Heart left ventricle (tissue), 16 donors: ENCODE measurements at regions not wholly inside any gene's neighbourhood (a gene's known extent, or its start where the extent isn't known, plus 50 kb on each side); places are given as distances from the start of the nearest gene placed in this dataset.
A peak's percentile ranks its signal among the peaks of the same experiment; 100 is the strongest.
"Not testable (repeated sequence)": the region's sequence is repeated elsewhere in the genome, so short reads cannot be mapped to it uniquely, and the experiment has no call there.

Source experiments
- ATAC-seq, 4 donors: fragments of 200-7000 bp; cut with Tn5 transposase; one replicate each; pipeline ENCODE4 v1.9.1; 2020 to 2022; ENCODE audit warnings: moderate library complexity in 4 of 4, mild to moderate bottlenecking in 3 of 4, moderate number of reproducible peaks in 1 of 4
- DNase-seq, 5 donors: peaks; one replicate each; pipeline ENCODE4 v3.0.0-alpha.2; 2020
- H3K27ac ChIP-seq, 12 donors: fragments of 200-600 bp; sonication (generic) in 4 of 12; one replicate each; pipeline versions ENCODE4 v1.5.0 to v1.8.0; 2016 to 2022; ENCODE audit warnings: mild to moderate bottlenecking in 2 of 12
- H3K27me3 ChIP-seq, 9 donors: fragments of 200-600 bp; sonication (generic) in 2 of 9; one replicate each; pipeline versions ENCODE4 v1.5.1 to v1.8.0; 2016 to 2022; ENCODE audit warnings: mild to moderate bottlenecking in 3 of 9
- H3K36me3 ChIP-seq, 9 donors: fragments of 200-600 bp; sonication (generic) in 2 of 9; one replicate each; pipeline versions ENCODE4 v1.5.0 to v1.8.0; 2018 to 2022; ENCODE audit warnings: mild to moderate bottlenecking in 2 of 9
- H3K4me1 ChIP-seq, 12 donors: fragments of 200-600 bp; sonication (generic) in 4 of 12; one replicate each; pipeline versions ENCODE4 v1.5.0 to v1.8.0; 2016 to 2022; ENCODE audit warnings: mild to moderate bottlenecking in 3 of 12
- H3K4me3 ChIP-seq, 12 donors: fragments of 200-600 bp; sonication (generic) in 4 of 12; one replicate each; pipeline versions ENCODE4 v1.5.0 to v1.8.0; 2017 to 2022; ENCODE audit warnings: mild to moderate bottlenecking in 9 of 12, moderate library complexity in 4 of 12
- H3K9me3 ChIP-seq, 12 donors: fragments of 200-600 bp; sonication (generic) in 4 of 12; one replicate each; pipeline versions ENCODE4 v1.5.0 to v1.8.0; 2016 to 2022; ENCODE audit warnings: mild to moderate bottlenecking in 1 of 12
- CTCF ChIP-seq, 12 donors: fragments of 200-600 bp; sonication (generic) in 4 of 12; IDR thresholded peaks; one replicate each; pipeline versions ENCODE4 v1.5.0 to v1.8.0; 2018 to 2022; ENCODE audit warnings: antibody characterized with exemption in 12 of 12, mild to moderate bottlenecking in 5 of 12
- POLR2A ChIP-seq, 2 donors: fragments of 450-650 bp; IDR thresholded peaks; one replicate each; pipeline ENCODE4 v1.6.1; 2017; ENCODE audit warnings: antibody characterized with exemption in 2 of 2, mild to moderate bottlenecking in 2 of 2, moderate library complexity in 2 of 2
- WGBS, 4 donors: extraction: QIAGEN DNeasy Blood & Tissue Kit in 2 of 4; methylation state at CpG; one replicate each; pipeline versions ENCODE4 v1.1.5 to v1.1.7; 2013 to 2018; 5-methylcytosine and 5-hydroxymethylcytosine counted together
- intact Hi-C, 10 donors: fragments of 100-400 bp; cut with DNase I; formaldehyde crosslinking; loops; one replicate each; pipeline versions ENCODE4 v1.11.1 to v1.14.2; 2022
- donor health status: ischemic (EF 13 %, LVEDD 7.1; RV severe dilation, severe dysfunction).
- donor health status: healthy with polysubstance abuse.
- donor health status: DM: no; HTN: yes; CAD: no.
- donor health status: DM: no; HTN: no; CAD: no.
- donor health status: ischemic (EF 25% LVEDD 6.9; RV normal size, moderate dysfunction).
- donor health status: ischemic (EF 25% LVEDD 5.7; RV mildly dilated, moderate dysfunction).
- donor health status: healthy.
- donor health status: DM: yes; HTN: yes; CAD: no.
- donor health status: ischemic (EF 35%, LVEDD 5.7; RV mildly dilated, moderate dysfunction).
- donor health status: nonischemic (EF 11% LVEDD 7.7; RV severe dilation, severe dysfunction).
- donor health status: DM: yes; HTN: yes; CAD: no.
- donor health status: PGD.
- donor health status: ischemic (EF 29% LVEDD 5.4; RV normal size, mild dysfunction).
- donor health status: nonischemic (EF 23%, LVEDD 6.1; RV moderate dilation, normal function).

- no peak for TF ChIP-seq POLR2A (IDR thresholded peaks at IDR 0.05)
- TF ChIP-seq CTCF (IDR thresholded peaks at IDR 0.05): peak in 10 of 12 donors; percentile 16 to 57 (median 42)
- DNase-seq: no peak
- Histone ChIP-seq H3K4me1 (no peaks in the 10 kb centered on the region), H3K27ac (no peak overlapping the region), H3K36me3 (no peaks in the 10 kb centered on the region), H3K27me3 (no peaks in the 10 kb centered on the region), H3K4me3 (no peak overlapping the region), H3K9me3 (peaks cover 0 to 1% (median 0%) of the 10 kb centered on the region in 12 donors)
- intact Hi-C loops: loop anchor here in 7 of 10 donors (5.0 to 10.0 kb wide), 6 partner anchors 362 to 788 kb away; no protein-coding TSS in a partner anchor
- WGBS, 4 donors: 8 to 13% (median 10%) methylated on average over 2 of the region's 2 CpGs
- ATAC-seq: peak in 1 of 4 donors; percentile 36
These were observed 462.5 kb upstream of the FSHR start for GRCh38 chr2:49616800-49617199.

GRCh38 chr2:49611796-49612195 lies 457.5 kb upstream of the FSHR start:
- DNase-seq, H3K9me3 ChIP-seq, H3K36me3 ChIP-seq, H3K4me1 ChIP-seq, ATAC-seq, H3K4me3 ChIP-seq, H3K27ac ChIP-seq, H3K27me3 ChIP-seq: not testable (repeated sequence)
- intact Hi-C loops: loop anchor here in 3 of 10 donors (10.0 kb wide), 4 partner anchors 357 to 793 kb away; no protein-coding TSS in a partner anchor
- WGBS, 4 donors: 75 to 87% (median 80%) methylated on average over 5 of the region's 5 CpGs

- Histone ChIP-seq H3K9me3 (no peaks in the 10 kb centered on the region), H3K4me1 (peaks cover 0 to 5% (median 0%) of the 10 kb centered on the region in 12 donors), H3K4me3 (no peak overlapping the region), H3K27me3 (no peaks in the 10 kb centered on the region), H3K36me3 (no peaks in the 10 kb centered on the region), H3K27ac (no peak overlapping the region)
- ATAC-seq (no peak), DNase-seq (no peak)
- intact Hi-C loops: no loop called here
- WGBS, 4 donors: 84 to 91% (median 86%) methylated on average over 3 of the region's 3 CpGs
- TF ChIP-seq POLR2A (IDR thresholded peaks at IDR 0.05) (no peak), CTCF (IDR thresholded peaks at IDR 0.05) (no peak)
These were observed 446.2 kb upstream of the FSHR start for GRCh38 chr2:49600524-49600923.

- peak overlapping the region in 2 of 12 donors; percentile 26 to 32 for H3K27ac ChIP-seq
- H3K4me3 ChIP-seq: no peak overlapping the region
- peaks cover 0 to 5% (median 0%) of the 10 kb centered on the region in 12 donors for H3K4me1 ChIP-seq
- WGBS, 4 donors: 10 to 15% (median 11%) methylated on average over 1 of the region's 1 CpG
- intact Hi-C loops: no loop called here
- peak; percentile 80 to 91 (median 90) for ATAC-seq
- H3K27me3 ChIP-seq: no peaks in the 10 kb centered on the region
- peaks cover 0 to 4% (median 0%) of the 10 kb centered on the region in 12 donors for H3K9me3 ChIP-seq
- TF ChIP-seq CTCF (IDR thresholded peaks at IDR 0.05) (no peak), POLR2A (IDR thresholded peaks at IDR 0.05) (no peak)
- DNase-seq: no peak
- no peaks in the 10 kb centered on the region for H3K36me3 ChIP-seq
These were observed 443.9 kb upstream of the FSHR start for GRCh38 chr2:49598231-49598630.

GRCh38 chr2:49585921-49586320 lies 431.6 kb upstream of the FSHR start:
- Histone ChIP-seq H3K36me3 (no peaks in the 10 kb centered on the region), H3K27ac (no peak overlapping the region), H3K27me3 (no peaks in the 10 kb centered on the region), H3K4me3 (no peak overlapping the region), H3K9me3 (peaks cover 0 to 6% (median 0%) of the 10 kb centered on the region in 12 donors), H3K4me1 (peaks cover 0 to 6% (median 0%) of the 10 kb centered on the region in 12 donors)
- intact Hi-C loops: no loop called here
- no peak for TF ChIP-seq POLR2A (IDR thresholded peaks at IDR 0.05)
- no peak for TF ChIP-seq CTCF (IDR thresholded peaks at IDR 0.05)
- WGBS, 4 donors: 80 to 89% (median 87%) methylated on average over 3 of the region's 3 CpGs
- DNase-seq (no peak), ATAC-seq (no peak)
